ENCODE measurements at regions not wholly inside any gene's neighbourhood (a gene's known extent, or its start where the extent isn't known, plus 50 kb on each side); places are given as distances from the start of the nearest gene placed in this dataset.

GRCh38 chr5:33048315-33048714, 337.2 kb downstream of the NPR3 start:
- TF ChIP-seq EZH2 (IDR thresholded peaks at IDR 0.05; ENCODE audit: insufficient read depth, low read length) (no peak), CTCF (IDR thresholded peaks at IDR 0.05; ENCODE audit: insufficient read depth, low read depth, low read length) (no peak)
